ENCODE measurements at regions not wholly inside any gene's neighbourhood (a gene's known extent, or its start where the extent isn't known, plus 50 kb on each side); places are given as distances from the start of the nearest gene placed in this dataset. TPM values are rescaled to one million over a fixed set of nuclear protein-coding genes. Genes with fewer than 3 reads are reported as not detected.

- no peak overlapping the region for H3K27ac ChIP-seq (ENCODE audit: low read depth, low read length)
- peaks cover 29% of the 10 kb centered on the region for H3K27me3 ChIP-seq (ENCODE audit: control insufficient read depth, insufficient read depth, low read length)
- no peak for TF ChIP-seq CTCF (IDR thresholded peaks at IDR 0.05; ENCODE audit: low read depth, low read length)
- POLR2A ChIA-PET: no interaction called here
- CTCF ChIA-PET: interaction anchor here (2.3 kb wide), 1 partner anchor 905 kb away, joined by 5 read pairs; no protein-coding TSS in a partner anchor
- no peak for DNase-seq (ENCODE audit: low read depth, low spot score)
- H3K4me3 ChIP-seq (ENCODE audit: low read depth, low read length): no peak overlapping the region
- H3K9me3 ChIP-seq (ENCODE audit: control insufficient read depth, insufficient read depth, low read length): peaks cover 3% of the 10 kb centered on the region
Measured at GRCh38 chr2:111716905-111717775, 166.9 kb downstream of the ANAPC1 start.

Small RNA genes lying in the stretch of these regions (small RNA-seq; reads per million reads assigned to genes)
- gene MIR4435-2 (ENCODE audit: insufficient read length, low read depth): not detected
